GM12865 (cell line): ENCODE measurements at regions not wholly inside any gene's neighbourhood (a gene's known extent, or its start where the extent isn't known, plus 50 kb on each side); places are given as distances from the start of the nearest gene placed in this dataset.

Experiments used
- DNase-seq: peaks from one replicate; pipeline ENCODE4 v3.0.0; 2010; ENCODE audit warnings: low read depth
- H3K4me3 ChIP-seq: 2 replicates; pipeline ENCODE4 v1.5.1; 2011; ENCODE audit warnings: mild to moderate bottlenecking, low read depth, low read length, control low read depth
- TF ChIP-seq, protein P1 (sequence below): IDR thresholded peaks from 2 replicates; pipeline ENCODE4 v1.5.1; 2011; ENCODE audit warnings: low read length, control low read depth, low read depth, inconsistent platforms; ENCODE audit not compliant: insufficient read depth; ENCODE audit errors: missing control alignments

DNA sequence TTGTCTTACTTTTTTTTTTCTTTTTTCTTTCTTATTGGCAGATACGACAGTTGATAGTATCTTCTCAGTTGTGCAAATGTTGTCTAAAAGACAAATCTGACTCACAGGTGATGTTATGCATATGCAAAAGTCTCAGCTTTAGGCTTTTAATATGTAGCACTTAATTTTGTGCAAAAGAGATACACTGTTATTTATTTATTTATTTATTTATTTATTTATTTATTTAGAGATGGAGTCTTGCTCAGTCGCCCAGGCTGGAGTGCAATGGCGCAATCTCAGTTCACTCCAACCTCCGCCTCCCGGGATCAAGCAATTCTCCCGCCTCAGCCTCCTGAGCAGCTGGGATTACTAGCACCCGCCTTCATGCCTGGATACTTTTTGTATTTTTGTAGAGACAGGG lies 383.9 kb upstream of the PCDH9 start:
- DNase-seq: no peak
- H3K4me3 ChIP-seq: no peak overlapping the region
- TF ChIP-seq, protein P1, sequence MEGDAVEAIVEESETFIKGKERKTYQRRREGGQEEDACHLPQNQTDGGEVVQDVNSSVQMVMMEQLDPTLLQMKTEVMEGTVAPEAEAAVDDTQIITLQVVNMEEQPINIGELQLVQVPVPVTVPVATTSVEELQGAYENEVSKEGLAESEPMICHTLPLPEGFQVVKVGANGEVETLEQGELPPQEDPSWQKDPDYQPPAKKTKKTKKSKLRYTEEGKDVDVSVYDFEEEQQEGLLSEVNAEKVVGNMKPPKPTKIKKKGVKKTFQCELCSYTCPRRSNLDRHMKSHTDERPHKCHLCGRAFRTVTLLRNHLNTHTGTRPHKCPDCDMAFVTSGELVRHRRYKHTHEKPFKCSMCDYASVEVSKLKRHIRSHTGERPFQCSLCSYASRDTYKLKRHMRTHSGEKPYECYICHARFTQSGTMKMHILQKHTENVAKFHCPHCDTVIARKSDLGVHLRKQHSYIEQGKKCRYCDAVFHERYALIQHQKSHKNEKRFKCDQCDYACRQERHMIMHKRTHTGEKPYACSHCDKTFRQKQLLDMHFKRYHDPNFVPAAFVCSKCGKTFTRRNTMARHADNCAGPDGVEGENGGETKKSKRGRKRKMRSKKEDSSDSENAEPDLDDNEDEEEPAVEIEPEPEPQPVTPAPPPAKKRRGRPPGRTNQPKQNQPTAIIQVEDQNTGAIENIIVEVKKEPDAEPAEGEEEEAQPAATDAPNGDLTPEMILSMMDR: no peak

DNA sequence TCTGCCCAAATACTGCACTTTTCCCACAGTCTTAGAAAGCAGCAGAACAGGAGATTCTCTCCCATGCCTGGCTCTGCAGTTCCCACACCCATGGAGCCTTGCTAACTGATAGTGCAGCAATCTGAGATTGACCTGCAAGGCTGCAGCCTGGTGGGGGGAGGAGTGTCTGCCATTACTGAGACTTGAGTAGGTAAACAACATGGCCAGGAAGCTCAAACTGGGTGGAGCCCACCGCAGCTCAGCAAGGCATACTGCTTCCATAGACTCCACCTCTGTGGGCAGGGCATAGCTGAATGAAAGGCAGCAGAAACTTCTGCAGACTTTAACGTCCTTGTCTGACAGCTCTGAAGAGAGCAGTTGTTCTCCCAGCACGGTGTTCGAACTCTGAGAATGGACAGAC lies 358.5 kb upstream of the PCDH9 start:
- TF ChIP-seq, protein P1: no peak
- no peak overlapping the region for H3K4me3 ChIP-seq
- no peak for DNase-seq

DNA sequence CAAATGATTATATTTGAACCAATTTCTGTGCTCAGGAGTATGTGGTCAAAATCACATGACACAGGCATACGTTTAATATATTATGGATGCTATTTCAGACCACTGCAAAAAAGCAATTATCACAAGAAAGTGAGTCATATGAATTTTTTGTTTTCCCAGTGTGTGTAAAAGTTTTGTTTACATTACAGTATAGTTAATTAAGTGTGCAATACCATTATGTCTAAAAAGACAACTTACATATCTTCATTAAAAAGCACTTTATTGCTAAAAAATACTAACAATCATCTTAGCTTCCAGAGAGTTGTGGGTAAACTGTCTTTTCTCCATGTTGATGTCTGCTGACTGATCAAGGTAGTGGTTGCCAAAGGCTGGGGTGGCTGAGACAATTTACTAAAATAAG lies 347.2 kb upstream of the PCDH9 start:
- no peak overlapping the region for H3K4me3 ChIP-seq
- no peak for DNase-seq
- TF ChIP-seq, protein P1: no peak

DNA sequence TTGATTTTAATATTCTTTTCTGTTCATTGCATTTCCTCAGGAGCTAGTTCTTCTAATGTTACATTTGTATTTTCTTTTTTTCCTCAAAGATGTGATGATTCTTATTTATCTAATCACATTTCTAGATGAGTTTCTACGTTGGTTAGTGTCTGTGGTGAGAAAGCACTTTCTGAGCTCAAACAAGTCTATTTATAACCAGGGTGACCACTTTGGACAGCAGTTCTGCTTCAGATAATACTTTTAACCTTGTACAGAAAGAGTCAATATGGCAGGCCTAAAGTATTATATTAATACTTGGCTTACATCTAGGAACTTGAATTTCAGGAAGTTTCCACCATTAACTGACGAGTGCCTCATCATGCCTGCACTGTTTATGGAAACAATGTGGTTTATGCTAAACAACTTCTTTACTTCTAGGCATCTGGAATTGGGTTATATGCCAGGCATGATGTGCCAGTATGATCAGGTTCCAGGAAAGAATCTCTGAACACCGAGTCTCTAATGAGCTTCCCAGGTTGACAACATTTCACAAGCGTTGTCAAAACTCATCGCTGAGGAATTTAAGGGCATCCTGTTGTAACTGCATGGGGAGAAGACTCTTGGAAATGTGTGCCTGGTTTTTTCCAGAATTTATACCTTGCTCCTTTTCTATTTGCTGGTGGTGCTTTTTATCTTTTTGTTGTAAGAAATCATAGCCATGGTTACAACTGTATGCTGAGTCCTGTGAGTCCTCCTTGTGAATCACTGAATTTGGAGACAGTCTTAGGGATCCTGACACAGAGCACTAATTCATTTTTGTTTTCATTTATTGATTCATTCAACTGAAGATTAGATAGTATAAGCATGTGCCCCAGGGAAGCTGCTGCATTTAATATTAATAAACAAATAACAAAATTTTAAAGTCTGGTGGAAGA lies 344.4 kb upstream of the PCDH9 start:
- H3K4me3 ChIP-seq: no peak overlapping the region
- no peak for DNase-seq
- TF ChIP-seq, protein P1: no peak

DNA sequence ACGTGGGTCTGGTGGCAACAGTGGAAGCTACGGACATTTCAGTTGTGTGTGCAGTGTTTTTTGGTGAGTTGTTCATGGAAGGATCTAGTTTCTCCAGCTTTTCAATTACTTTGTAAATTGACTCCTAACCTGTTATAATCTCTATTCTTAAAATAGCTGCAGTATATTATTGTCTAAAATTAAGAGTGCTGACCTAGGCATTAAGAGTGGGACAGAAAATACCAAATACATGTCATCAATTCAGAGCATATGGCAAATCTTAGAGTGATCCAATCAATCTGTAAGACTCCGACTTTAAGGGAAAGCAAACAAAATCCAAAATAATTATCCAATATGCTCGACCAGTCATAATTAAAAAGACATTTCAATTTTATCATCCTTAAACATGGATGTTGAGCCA lies 338.1 kb upstream of the PCDH9 start:
- no peak for DNase-seq
- no peak overlapping the region for H3K4me3 ChIP-seq
- TF ChIP-seq, protein P1: no peak

DNA sequence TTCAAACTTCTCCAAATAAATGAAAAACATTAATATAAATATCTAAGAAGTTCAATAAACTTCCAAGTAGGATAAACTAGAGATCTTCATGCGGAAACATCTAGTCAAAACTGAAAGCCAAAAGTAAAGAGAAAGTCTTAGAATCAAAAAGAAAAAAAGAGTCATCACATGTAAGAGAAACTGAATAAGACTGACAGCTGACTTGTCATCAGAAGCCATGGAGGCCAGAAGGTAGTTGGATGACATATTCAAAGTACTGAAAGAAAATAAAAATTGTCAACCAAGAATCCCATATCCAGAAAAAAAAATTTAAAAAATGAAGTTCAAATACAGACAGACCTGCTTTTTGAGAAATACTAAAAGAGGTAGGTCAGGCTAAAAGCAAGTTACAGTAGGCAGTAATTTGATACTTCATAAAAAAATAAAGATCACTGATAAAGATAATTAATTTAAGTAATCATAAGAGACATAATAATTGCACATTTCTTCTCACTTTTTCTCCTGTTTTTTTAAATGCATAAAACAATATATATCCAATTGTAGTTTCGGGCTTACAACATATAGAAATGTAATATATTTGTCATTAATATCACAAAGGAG lies 327.6 kb upstream of the PCDH9 start:
- no peak for DNase-seq

More for the DNA sequence above, 327.6 kb upstream of the PCDH9 start:
- no peak overlapping the region for H3K4me3 ChIP-seq
- TF ChIP-seq, protein P1: no peak
